Activated naive CD4-positive, alpha-beta T cell treated with anti-CD3 and anti-CD28 coated beads, Interleukin-2, amount 50 U/mL, for 24 hours (primary cell): ENCODE measurements at regions not wholly inside any gene's neighbourhood (a gene's known extent, or its start where the extent isn't known, plus 50 kb on each side); places are given as distances from the start of the nearest gene placed in this dataset.

Experiments used
- H3K27ac Mint-ChIP-seq: one replicate; pipeline ENCODE4 v1.8.0; 2021; ENCODE audit warnings: mild to moderate bottlenecking, mixed read lengths
- H3K27me3 Mint-ChIP-seq: one replicate; pipeline ENCODE4 v1.8.0; 2021; ENCODE audit warnings: mixed read lengths
- H3K36me3 Mint-ChIP-seq: one replicate; pipeline ENCODE4 v1.8.0; 2021; ENCODE audit warnings: mixed read lengths
- H3K4me1 Mint-ChIP-seq: one replicate; pipeline ENCODE4 v1.8.0; 2021; ENCODE audit warnings: mixed read lengths
- H3K4me3 Mint-ChIP-seq: one replicate; pipeline ENCODE4 v1.8.0; 2021; ENCODE audit warnings: mild to moderate bottlenecking, mixed read lengths
- H3K9me3 Mint-ChIP-seq: one replicate; pipeline ENCODE4 v1.8.0; 2021; ENCODE audit warnings: mixed read lengths

GRCh38 chr20:55513954-55514353 lies 491.4 kb downstream of the CBLN4 start:
- Mint-ChIP-seq H3K27me3 (no peaks in the 10 kb centered on the region), H3K9me3 (peaks cover 4% of the 10 kb centered on the region), H3K4me3 (no peak overlapping the region), H3K4me1 (no peaks in the 10 kb centered on the region), H3K27ac (no peak overlapping the region), H3K36me3 (no peaks in the 10 kb centered on the region)

- H3K4me3 Mint-ChIP-seq = no peak overlapping the region
- H3K9me3 Mint-ChIP-seq = peaks cover 13% of the 10 kb centered on the region
- no peaks in the 10 kb centered on the region for H3K4me1 Mint-ChIP-seq
- H3K27ac Mint-ChIP-seq = no peak overlapping the region
- H3K27me3 Mint-ChIP-seq = no peaks in the 10 kb centered on the region
- H3K36me3 Mint-ChIP-seq = no peaks in the 10 kb centered on the region
Measured at GRCh38 chr20:55500130-55500529, 505.2 kb downstream of the CBLN4 start.

GRCh38 chr20:55488593-55488992 lies 516.7 kb downstream of the CBLN4 start:
- no peaks in the 10 kb centered on the region for H3K36me3 Mint-ChIP-seq
- no peak overlapping the region for H3K4me3 Mint-ChIP-seq
- H3K9me3 Mint-ChIP-seq = peaks cover 10% of the 10 kb centered on the region
- no peaks in the 10 kb centered on the region for H3K4me1 Mint-ChIP-seq
- no peak overlapping the region for H3K27ac Mint-ChIP-seq
- peaks cover 1% of the 10 kb centered on the region for H3K27me3 Mint-ChIP-seq

- no peaks in the 10 kb centered on the region for H3K4me1 Mint-ChIP-seq
- H3K27ac Mint-ChIP-seq = no peak overlapping the region
- no peaks in the 10 kb centered on the region for H3K36me3 Mint-ChIP-seq
- no peaks in the 10 kb centered on the region for H3K27me3 Mint-ChIP-seq
- H3K9me3 Mint-ChIP-seq = peaks cover 7% of the 10 kb centered on the region
- no peak overlapping the region for H3K4me3 Mint-ChIP-seq
Measured at GRCh38 chr20:55478724-55479450, 526.4 kb downstream of the CBLN4 start.

GRCh38 chr20:55472704-55473103 lies 532.6 kb downstream of the CBLN4 start:
- no peaks in the 10 kb centered on the region for H3K9me3 Mint-ChIP-seq
- H3K27ac Mint-ChIP-seq = no peak overlapping the region
- H3K4me3 Mint-ChIP-seq = no peak overlapping the region
- no peaks in the 10 kb centered on the region for H3K4me1 Mint-ChIP-seq
- no peaks in the 10 kb centered on the region for H3K27me3 Mint-ChIP-seq
- no peaks in the 10 kb centered on the region for H3K36me3 Mint-ChIP-seq

GRCh38 chr20:55471052-55472006 lies 534.0 kb downstream of the CBLN4 start:
- Mint-ChIP-seq H3K4me1 (no peaks in the 10 kb centered on the region), H3K27me3 (no peaks in the 10 kb centered on the region), H3K9me3 (no peaks in the 10 kb centered on the region), H3K36me3 (no peaks in the 10 kb centered on the region), H3K4me3 (no peak overlapping the region), H3K27ac (no peak overlapping the region)

- Mint-ChIP-seq H3K4me1 (no peaks in the 10 kb centered on the region), H3K4me3 (no peak overlapping the region), H3K9me3 (peaks cover 5% of the 10 kb centered on the region), H3K27ac (no peak overlapping the region), H3K27me3 (no peaks in the 10 kb centered on the region), H3K36me3 (no peaks in the 10 kb centered on the region)
Measured at GRCh38 chr20:55469074-55469473, 536.2 kb downstream of the CBLN4 start.

GRCh38 chr20:55461519-55461918 lies 543.8 kb downstream of the CBLN4 start:
- H3K9me3 Mint-ChIP-seq = peaks cover 5% of the 10 kb centered on the region
- H3K4me1 Mint-ChIP-seq = no peaks in the 10 kb centered on the region
- no peak overlapping the region for H3K4me3 Mint-ChIP-seq
- no peaks in the 10 kb centered on the region for H3K36me3 Mint-ChIP-seq
- no peaks in the 10 kb centered on the region for H3K27me3 Mint-ChIP-seq
- no peak overlapping the region for H3K27ac Mint-ChIP-seq

- H3K9me3 Mint-ChIP-seq = no peaks in the 10 kb centered on the region
- no peak overlapping the region for H3K27ac Mint-ChIP-seq
- no peak overlapping the region for H3K4me3 Mint-ChIP-seq
- no peaks in the 10 kb centered on the region for H3K36me3 Mint-ChIP-seq
- H3K4me1 Mint-ChIP-seq = no peaks in the 10 kb centered on the region
- H3K27me3 Mint-ChIP-seq = no peaks in the 10 kb centered on the region
Measured at GRCh38 chr20:55456316-55456940, 548.9 kb downstream of the CBLN4 start.

- H3K36me3 Mint-ChIP-seq = no peaks in the 10 kb centered on the region
- no peaks in the 10 kb centered on the region for H3K9me3 Mint-ChIP-seq
- H3K27ac Mint-ChIP-seq = no peak overlapping the region
- H3K4me3 Mint-ChIP-seq = no peak overlapping the region
- H3K4me1 Mint-ChIP-seq = no peaks in the 10 kb centered on the region
- H3K27me3 Mint-ChIP-seq = no peaks in the 10 kb centered on the region
Measured at GRCh38 chr20:55449091-55449490, 556.2 kb downstream of the CBLN4 start.

GRCh38 chr20:55446301-55446700 lies 559.0 kb downstream of the CBLN4 start:
- Mint-ChIP-seq H3K4me3 (no peak overlapping the region), H3K27ac (no peak overlapping the region)

GRCh38 chr20:55439070-55439469 lies 566.2 kb downstream of the CBLN4 start:
- Mint-ChIP-seq H3K36me3 (no peaks in the 10 kb centered on the region), H3K4me1 (no peaks in the 10 kb centered on the region), H3K4me3 (no peak overlapping the region), H3K9me3 (no peaks in the 10 kb centered on the region), H3K27me3 (no peaks in the 10 kb centered on the region), H3K27ac (no peak overlapping the region)

More at GRCh38 chr20:55446301-55446700, 559.0 kb downstream of the CBLN4 start:
- Mint-ChIP-seq H3K4me1 (no peaks in the 10 kb centered on the region), H3K27me3 (no peaks in the 10 kb centered on the region), H3K9me3 (no peaks in the 10 kb centered on the region), H3K36me3 (no peaks in the 10 kb centered on the region)

GRCh38 chr20:55437798-55438415 lies 567.4 kb downstream of the CBLN4 start:
- Mint-ChIP-seq H3K9me3 (no peaks in the 10 kb centered on the region), H3K27me3 (no peaks in the 10 kb centered on the region), H3K4me3 (no peak overlapping the region), H3K27ac (no peak overlapping the region), H3K36me3 (no peaks in the 10 kb centered on the region), H3K4me1 (no peaks in the 10 kb centered on the region)

- Mint-ChIP-seq H3K36me3 (no peaks in the 10 kb centered on the region), H3K27me3 (no peaks in the 10 kb centered on the region), H3K4me3 (no peak overlapping the region), H3K4me1 (no peaks in the 10 kb centered on the region), H3K9me3 (no peaks in the 10 kb centered on the region), H3K27ac (no peak overlapping the region)
Measured at GRCh38 chr20:55424968-55425367, 580.4 kb downstream of the CBLN4 start.

GRCh38 chr20:55424476-55424875 lies 580.8 kb downstream of the CBLN4 start:
- Mint-ChIP-seq H3K27ac (no peak overlapping the region), H3K36me3 (no peaks in the 10 kb centered on the region), H3K4me3 (no peak overlapping the region), H3K4me1 (no peaks in the 10 kb centered on the region), H3K27me3 (no peaks in the 10 kb centered on the region), H3K9me3 (no peaks in the 10 kb centered on the region)
